ENCODE measurements at regions not wholly inside any gene's neighbourhood (a gene's known extent, or its start where the extent isn't known, plus 50 kb on each side); places are given as distances from the start of the nearest gene placed in this dataset.

GRCh38 chr6:156167016-156167624 lies 610.1 kb upstream of the ARID1B start:
- no peak for TF ChIP-seq POLR2A (IDR thresholded peaks at IDR 0.05; ENCODE audit: low read depth)
- TF ChIP-seq EP300 (IDR thresholded peaks at IDR 0.05), result no peak
- no peak for TF ChIP-seq CTCF (IDR thresholded peaks at IDR 0.05)
- TF ChIP-seq POLR2AphosphoS5 (IDR thresholded peaks at IDR 0.05), result no peak
- no peaks in the 10 kb centered on the region for H3K27me3 ChIP-seq
- WGBS, result 23% methylated on average over 6 of the region's 7 CpGs
- no peaks in the 10 kb centered on the region for H3K36me3 ChIP-seq
- H3K9me3 ChIP-seq, result no peaks in the 10 kb centered on the region
- H3K4me1 ChIP-seq, result peaks cover 11 to 38% (median 36%) of the 10 kb centered on the region in 4 donors
- H3K4me3 ChIP-seq, result peak overlapping the region; percentile 44 to 56 (median 47)
- peak overlapping the region; percentile 74 to 81 (median 77) for H3K27ac ChIP-seq (replicated peaks in 1 of 4)
- no peak for DNase-seq (ENCODE audit: extremely low spot score)
- intact Hi-C loops (cut with DNase I), result no loop called here

GRCh38 chr6:156166093-156166492 lies 611.1 kb upstream of the ARID1B start:
- intact Hi-C loops (cut with DNase I), result no loop called here
- H3K4me3 ChIP-seq, result no peak overlapping the region
- H3K36me3 ChIP-seq, result no peaks in the 10 kb centered on the region
- no peak for TF ChIP-seq POLR2A (IDR thresholded peaks at IDR 0.05; ENCODE audit: low read depth)
- TF ChIP-seq CTCF (IDR thresholded peaks at IDR 0.05), result no peak
- TF ChIP-seq POLR2AphosphoS5 (IDR thresholded peaks at IDR 0.05), result no peak
- TF ChIP-seq EP300 (IDR thresholded peaks at IDR 0.05), result no peak
- 84% methylated on average over 4 of the region's 4 CpGs for WGBS
- H3K27ac ChIP-seq (replicated peaks in 1 of 4), result peak overlapping the region in 2 of 4 donors; percentile 16 to 79
- peaks cover 11 to 38% (median 36%) of the 10 kb centered on the region in 4 donors for H3K4me1 ChIP-seq
- no peak for DNase-seq (ENCODE audit: extremely low spot score)
- H3K27me3 ChIP-seq, result no peaks in the 10 kb centered on the region
- no peaks in the 10 kb centered on the region for H3K9me3 ChIP-seq

- intact Hi-C loops (cut with DNase I), result no loop called here
- H3K27ac ChIP-seq (replicated peaks in 1 of 4), result peak overlapping the region in 3 of 4 donors; percentile 17 to 33 (median 18)
- H3K4me3 ChIP-seq, result no peak overlapping the region
- H3K27me3 ChIP-seq, result no peaks in the 10 kb centered on the region
- no peaks in the 10 kb centered on the region for H3K36me3 ChIP-seq
- no peak for DNase-seq (ENCODE audit: extremely low spot score)
- 30% methylated on average over 4 of the region's 4 CpGs for WGBS
- TF ChIP-seq POLR2A (IDR thresholded peaks at IDR 0.05; ENCODE audit: low read depth) (no peak), POLR2AphosphoS5 (IDR thresholded peaks at IDR 0.05) (no peak), CTCF (IDR thresholded peaks at IDR 0.05) (no peak), EP300 (IDR thresholded peaks at IDR 0.05) (no peak)
- H3K9me3 ChIP-seq, result no peaks in the 10 kb centered on the region
- H3K4me1 ChIP-seq, result peaks cover 11 to 38% (median 36%) of the 10 kb centered on the region in 4 donors
These were observed 612.3 kb upstream of the ARID1B start for GRCh38 chr6:156164701-156165452.

- no peak for TF ChIP-seq CTCF (IDR thresholded peaks at IDR 0.05)
- TF ChIP-seq POLR2A (IDR thresholded peaks at IDR 0.05; ENCODE audit: low read depth), result no peak
- TF ChIP-seq POLR2AphosphoS5 (IDR thresholded peaks at IDR 0.05), result no peak
- no peak for TF ChIP-seq EP300 (IDR thresholded peaks at IDR 0.05)
- Histone ChIP-seq H3K27me3 (no peaks in the 10 kb centered on the region), H3K4me1 (peaks cover 10 to 37% (median 35%) of the 10 kb centered on the region in 4 donors), H3K9me3 (no peaks in the 10 kb centered on the region), H3K27ac (replicated peaks in 1 of 4) (no peak overlapping the region), H3K36me3 (no peaks in the 10 kb centered on the region), H3K4me3 (no peak overlapping the region)
- 69% methylated on average over 2 of the region's 2 CpGs for WGBS
- no peak for DNase-seq (ENCODE audit: extremely low spot score)
- intact Hi-C loops (cut with DNase I), result no loop called here
These were observed 613.9 kb upstream of the ARID1B start for GRCh38 chr6:156163311-156163710.

Measured in esophagus muscularis mucosa (tissue), 4 donors.